Left cardiac atrium (tissue), 4 donors: ENCODE measurements at regions not wholly inside any gene's neighbourhood (a gene's known extent, or its start where the extent isn't known, plus 50 kb on each side); places are given as distances from the start of the nearest gene placed in this dataset.

ENCODE experiments used
- ATAC-seq, 2 donors: fragments of 200-7000 bp; cut with Tn5 transposase; one replicate each; pipeline ENCODE4 v1.9.1; 2020; ENCODE audit warnings: mild to moderate bottlenecking in 2 of 2, moderate library complexity in 2 of 2
- DNase-seq: peaks from one replicate; pipeline ENCODE4 v3.0.0-alpha.2; 2020
- intact Hi-C, 2 donors: fragments of 100-400 bp; cut with DNase I; formaldehyde crosslinking; loops; one replicate each; pipeline versions ENCODE4 v1.14.1 to v1.15.1; 2022 to 2023
- donor health status: DM: no; HTN: yes; CAD: no.
- donor health status: DM: no; HTN: yes; CAD: no; lungs with severe emphysema.
- donor health status: DM: yes; HTN: yes; CAD: no.
- donor health status: Dilated cardiomyopathy.

DNA sequence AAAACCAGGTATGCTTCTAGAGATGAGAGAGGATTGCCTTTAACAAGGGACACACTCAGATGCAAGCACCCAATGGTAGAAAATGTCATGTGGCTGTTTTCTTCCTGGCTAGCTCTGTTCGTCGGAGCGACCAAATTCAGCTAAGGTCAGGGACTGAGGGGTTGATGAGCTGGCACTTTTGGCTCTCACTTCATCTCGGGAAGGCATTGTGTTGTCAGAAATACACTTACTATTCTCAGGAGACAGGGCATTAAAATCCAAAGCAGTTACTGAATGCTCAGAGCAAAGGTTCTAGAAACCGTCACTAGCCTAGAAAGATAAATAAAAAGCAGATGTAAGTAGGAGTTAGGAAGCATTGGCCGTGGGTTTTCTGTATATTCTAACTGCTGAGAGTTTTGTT, 275.7 kb upstream of the SSTR1 start:
- intact Hi-C loops, result no loop called here
- ATAC-seq (no peak), DNase-seq (no peak)

DNA sequence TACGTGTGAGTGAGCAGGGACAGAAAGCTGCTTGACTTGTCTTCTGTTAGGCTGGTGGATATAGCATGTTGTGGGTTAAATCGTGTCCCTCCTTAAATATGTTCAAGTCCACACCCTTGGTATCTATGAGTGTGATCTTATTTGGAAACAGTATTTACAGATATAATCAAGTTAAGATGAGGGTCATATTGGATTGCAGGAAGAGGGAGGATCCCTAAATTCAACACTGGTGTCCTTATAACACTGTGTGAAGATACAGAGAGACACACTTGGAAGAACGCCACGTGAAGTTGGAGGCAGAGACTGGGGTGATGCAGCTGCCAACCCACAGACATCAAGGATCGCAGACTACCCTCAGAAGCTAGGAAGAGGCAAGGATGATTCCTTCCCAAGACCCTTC, 275.2 kb upstream of the SSTR1 start:
- intact Hi-C loops, result no loop called here
- ATAC-seq (no peak), DNase-seq (no peak)

DNA sequence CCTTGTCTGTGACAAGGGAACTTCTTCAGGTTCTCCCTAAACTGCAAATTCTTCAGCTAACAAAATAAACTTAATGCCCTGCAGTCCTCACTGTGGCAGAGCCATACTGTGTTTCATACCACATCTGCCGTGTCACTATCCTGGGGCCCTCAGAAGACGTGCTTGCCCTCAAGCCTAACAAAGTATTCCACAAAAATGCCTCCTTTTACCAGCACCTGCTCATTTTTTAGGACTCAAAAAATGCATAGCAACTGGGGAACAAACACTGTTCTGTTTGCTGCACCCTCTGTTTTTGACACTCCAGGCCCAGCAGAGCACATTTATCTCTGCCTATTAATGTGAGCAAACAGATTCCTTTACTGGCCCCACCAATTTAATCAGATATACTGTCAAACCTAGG, 270.7 kb upstream of the SSTR1 start:
- intact Hi-C loops, result no loop called here
- ATAC-seq (no peak), DNase-seq (no peak)

DNA sequence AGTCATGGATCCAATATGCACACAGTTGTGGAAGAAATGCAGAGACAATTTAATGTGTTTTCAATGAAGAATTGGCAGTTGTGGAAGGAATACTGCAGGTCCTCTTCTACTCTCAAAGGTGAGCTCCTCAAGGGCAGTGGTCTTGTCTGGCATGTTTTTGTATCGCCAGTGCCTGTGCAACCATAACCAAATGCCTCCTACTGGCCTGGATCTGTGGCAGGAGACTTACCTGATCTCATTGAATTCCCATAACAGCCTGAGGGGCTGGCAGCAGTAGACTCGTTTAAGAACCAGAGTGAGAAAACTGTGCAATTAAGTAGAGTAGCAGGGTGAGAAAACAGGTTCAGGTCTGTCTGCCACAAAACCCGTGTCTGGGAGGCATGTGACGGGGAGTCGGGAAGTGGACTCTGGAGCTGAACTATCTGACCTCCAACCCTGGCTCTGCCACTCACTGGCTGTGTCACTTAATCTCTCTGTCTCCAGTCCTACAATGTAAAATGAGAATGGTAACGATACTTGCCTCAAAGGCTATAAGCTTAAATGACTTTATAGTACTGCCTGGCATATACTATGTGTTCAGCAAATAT, 268.2 kb upstream of the SSTR1 start:
- intact Hi-C loops, result no loop called here
- no peak for DNase-seq

DNA sequence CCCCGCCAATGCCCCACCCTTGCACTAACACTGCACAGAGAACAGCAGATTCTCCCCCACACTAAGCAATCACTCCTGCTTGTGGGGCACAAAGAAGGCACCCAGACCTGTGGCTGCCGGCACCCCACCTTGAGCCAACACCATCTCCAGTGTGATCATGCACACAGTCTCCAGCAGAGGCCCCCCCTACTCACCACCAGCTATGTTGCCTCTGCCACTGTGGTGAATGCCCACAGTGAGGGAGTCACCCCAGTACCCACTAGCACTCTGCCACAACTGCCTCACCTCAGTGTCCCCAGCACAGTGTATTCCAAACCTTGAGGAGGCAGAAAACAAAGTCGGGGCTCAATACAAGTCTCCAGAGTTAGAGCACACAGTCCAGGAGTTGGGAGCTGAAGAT, 261.7 kb upstream of the SSTR1 start:
- intact Hi-C loops, result no loop called here
- ATAC-seq (no peak), DNase-seq (no peak)

More for the DNA sequence above, 268.2 kb upstream of the SSTR1 start:
- no peak for ATAC-seq

DNA sequence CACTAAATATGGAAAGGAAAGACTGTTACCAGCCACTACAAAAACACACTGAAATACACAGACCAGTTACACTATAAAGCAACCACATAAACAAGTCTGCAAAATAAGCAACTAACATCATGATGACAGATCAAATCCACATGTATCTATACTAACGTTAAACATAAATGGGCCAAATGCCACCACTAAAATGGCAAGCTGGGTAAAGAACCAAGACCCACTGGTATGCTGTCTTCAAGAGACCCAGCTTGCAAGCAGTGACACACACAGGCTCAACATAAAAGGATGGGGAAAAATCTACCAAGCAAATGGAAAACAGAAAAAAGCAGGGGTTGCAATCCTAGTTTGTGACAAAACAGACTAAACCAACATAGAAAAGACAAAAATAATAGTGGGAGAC, 260.9 kb upstream of the SSTR1 start:
- ATAC-seq (no peak), DNase-seq (no peak)
- intact Hi-C loops, result no loop called here

DNA sequence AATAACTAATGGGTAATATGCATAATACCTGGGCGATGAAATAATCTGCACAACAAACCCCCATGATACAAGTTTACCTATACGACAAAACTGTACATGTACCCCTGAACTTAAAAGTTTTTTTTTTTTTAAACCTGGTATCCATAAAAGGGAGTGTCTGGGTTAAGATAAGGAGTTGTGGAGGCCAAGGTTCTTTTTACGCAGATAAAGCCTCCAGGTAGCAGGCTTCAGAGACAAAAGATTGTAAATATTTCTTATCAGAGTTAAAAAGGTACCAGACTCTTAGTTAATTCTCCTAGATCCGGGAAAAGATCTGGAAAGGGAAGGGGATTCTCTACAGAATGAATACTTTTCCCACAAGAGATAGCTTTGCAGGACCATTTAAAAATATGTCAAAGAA, 259.4 kb upstream of the SSTR1 start:
- ATAC-seq (no peak), DNase-seq (no peak)
- intact Hi-C loops, result no loop called here

DNA sequence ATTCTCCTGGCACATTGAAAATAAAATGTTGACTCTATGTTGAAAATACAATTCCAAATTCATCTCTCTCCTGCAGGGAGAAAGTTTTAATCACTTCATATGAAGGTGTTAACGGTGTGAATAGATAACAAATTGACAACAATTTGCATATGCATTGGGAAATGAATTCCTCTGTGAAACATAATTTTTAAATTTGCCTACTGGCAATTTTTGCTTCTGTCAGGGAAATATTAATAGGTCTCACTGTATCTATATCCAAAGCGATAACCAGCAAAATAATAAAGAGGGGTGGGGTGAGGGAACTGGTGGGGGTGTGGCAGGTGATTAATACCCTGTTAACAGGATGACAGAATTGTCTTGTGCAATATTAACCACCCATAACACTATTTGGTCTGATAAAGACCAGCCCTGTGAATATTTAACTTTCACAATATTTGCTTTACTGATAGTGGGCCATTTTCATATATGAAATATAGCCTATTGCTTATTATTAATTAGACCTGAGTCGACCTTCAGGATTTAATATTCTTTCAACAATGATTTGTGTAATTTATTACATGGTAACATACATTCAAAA, 239.0 kb upstream of the SSTR1 start:
- ATAC-seq (no peak), DNase-seq (no peak)
- intact Hi-C loops, result no loop called here

DNA sequence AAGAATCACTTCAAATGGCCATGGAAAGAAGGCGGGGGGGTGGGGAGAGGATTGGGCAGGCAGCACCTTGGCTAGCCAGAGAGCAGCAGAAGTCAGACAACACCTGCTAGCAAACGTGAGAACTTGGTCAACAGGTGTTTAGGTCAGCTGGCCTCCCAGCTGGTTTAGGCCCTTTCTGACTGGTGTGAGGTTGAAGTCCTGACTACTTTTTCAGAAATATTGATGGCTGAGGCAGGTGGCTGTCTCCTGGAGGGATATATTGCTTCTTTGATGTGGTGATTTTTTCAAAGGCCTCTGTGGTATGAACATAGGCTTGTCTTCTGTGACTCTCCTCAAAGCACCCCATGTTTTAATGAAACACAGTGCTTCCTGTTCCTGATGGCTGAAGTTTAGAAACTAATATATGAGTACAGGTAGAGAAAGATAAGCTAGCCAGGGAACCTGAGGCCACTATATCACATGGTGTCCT, 238.2 kb upstream of the SSTR1 start:
- intact Hi-C loops, result no loop called here
- ATAC-seq (no peak), DNase-seq (no peak)

DNA sequence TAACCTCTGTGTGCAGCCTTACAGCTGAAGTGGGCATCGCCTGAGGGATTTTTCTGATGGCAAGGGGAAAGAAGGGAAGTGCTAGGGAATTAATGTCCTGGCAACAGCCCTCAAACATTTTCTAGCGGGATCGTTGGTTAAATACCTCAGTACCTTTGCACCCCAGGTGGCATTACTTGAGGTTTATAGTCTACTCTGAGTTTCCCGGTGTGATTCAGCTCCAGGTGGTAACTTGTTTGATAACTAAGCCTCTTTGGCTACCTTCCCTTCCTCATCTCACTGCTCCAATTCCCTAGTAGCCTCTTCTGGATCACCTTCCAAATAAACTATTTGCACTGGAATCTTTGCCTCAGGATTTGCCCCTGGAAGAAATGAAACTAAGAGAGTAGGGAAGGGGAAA, 237.0 kb upstream of the SSTR1 start:
- ATAC-seq (no peak), DNase-seq (no peak)
- intact Hi-C loops, result no loop called here

DNA sequence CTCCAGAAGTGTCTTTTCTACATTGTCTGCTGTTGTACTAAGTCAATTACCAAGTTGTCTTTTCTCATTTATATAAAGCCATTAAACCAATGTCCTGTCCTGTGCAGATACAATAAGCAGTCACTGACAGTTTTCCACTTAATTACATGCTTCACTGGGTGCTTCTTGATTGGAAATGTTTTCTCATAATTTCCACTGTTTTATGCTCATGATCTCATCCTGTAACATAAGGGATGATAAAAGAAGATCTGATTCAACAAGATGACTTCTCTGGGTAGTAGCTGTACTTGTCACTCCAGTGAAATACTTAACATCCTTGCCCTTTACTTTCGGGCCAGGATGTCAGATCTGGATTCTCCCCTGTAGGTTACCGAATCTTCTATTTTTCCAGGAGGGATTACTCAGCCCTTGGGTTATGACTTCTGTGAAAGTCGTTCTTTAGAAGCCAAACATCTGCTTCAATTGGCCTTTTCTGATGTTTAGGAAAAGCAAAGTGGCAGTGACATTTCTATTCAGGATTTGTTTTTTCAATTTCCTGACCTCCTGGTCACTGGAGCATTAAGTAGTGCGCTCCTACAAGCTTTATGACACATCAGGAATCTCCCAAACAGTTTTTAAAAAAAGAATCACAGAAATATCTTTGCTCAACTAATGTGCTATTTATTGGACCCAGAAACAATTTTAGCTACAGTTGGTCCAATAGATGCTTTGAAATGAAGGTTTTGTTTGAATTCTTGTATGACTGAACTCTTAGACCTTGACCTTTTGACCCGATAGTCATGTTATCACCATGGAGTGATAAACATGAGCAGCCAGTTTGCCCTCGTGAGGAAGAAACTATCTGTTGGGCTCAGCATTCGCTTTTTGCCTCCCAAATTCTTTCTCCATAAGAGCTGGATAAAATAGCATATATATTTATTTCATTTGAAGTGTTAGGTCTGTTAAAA, 234.5 kb upstream of the SSTR1 start:
- DNase-seq (no peak), ATAC-seq (no peak)
- intact Hi-C loops, result no loop called here

DNA sequence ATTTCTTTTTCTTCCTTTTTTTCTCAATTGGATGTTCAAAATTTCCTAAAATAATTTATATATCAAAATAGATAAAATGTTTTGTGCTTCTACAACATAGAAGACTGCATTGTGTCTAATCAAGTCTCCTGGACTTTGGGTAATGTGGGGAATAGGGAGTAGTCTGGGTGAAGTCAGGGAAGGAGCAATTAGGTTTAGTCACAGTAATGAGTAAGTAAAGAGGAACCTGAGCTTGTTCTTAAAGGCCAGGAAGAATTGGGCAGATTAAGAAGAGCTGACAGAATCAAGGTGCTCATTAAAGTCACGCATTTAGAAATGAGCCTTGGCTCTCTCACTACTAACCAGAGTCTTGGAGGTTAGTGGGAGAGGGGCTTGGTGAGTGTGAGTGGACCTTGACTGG, 233.3 kb upstream of the SSTR1 start:
- DNase-seq (no peak), ATAC-seq (no peak)
- intact Hi-C loops, result no loop called here

DNA sequence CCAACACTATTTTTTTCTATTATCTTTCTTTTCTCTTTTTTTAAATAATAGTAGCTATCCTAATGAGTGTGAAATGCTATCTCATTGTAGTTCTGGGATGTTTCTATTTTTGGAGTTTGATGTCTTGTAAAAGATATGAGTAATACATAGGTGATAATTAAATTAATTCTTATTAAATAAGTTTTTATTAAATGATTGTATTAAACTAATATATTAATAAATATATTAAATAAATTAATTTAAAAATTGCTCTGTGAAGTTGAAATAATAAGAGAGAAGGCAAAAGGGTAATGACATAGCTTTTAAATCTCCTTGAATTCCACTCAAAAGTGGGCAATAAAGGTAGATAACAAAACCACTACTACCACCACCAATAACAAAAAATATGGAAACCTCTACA, 230.2 kb upstream of the SSTR1 start:
- ATAC-seq, result no peak
- DNase-seq, result no peak
- intact Hi-C loops, result no loop called here

DNA sequence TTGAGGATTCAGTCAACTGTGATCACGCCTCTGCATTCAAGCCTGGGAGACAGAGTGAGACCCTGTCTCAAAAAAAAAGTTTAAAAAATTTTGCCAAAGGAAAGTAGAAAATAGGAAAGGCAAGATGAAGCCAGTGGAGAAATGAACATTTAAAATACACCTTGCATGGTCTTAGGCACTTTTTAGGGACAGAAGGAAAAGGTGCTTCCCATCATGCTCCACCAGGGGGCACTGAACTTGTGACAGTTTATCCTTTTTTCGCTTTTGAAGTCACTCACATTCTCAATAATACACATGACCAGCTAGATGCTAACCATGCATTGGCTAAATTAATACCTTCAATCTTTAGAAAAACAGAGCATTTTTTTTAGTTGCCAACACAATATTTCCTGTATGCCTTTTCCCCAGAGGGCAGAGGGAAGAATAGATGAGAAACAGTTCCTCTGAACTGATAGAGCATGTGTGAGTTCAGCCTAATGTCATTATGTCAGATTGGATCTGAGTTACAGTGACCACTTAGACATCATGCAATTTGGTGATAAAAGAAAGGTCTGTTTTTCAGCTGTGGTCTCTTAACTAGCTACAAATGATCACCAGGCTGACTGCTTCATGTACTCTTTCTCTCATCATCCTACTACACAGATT, 221.8 kb upstream of the SSTR1 start:
- ATAC-seq (no peak), DNase-seq (peak; percentile 33)
- intact Hi-C loops, result no loop called here

DNA sequence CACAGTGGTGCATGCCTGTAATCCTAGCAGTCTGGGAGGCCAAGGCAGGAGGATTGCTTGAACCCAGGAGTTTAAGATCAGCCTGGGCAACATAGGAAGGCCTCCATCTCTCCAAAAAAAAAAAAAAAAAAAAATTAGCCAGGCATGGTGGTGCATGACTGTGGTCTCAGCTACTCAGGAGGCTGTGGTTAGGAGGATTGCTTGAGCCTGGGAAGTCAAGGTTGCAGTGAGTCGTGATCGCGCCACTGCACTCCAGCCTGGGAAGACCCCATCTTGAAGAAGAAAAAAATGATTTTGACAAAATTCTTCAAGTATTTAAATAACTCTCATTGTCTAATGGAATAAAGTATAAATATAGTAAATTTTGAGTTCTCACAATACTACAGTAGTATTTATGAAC, 219.2 kb upstream of the SSTR1 start:
- DNase-seq, result no peak
- ATAC-seq, result no peak
- intact Hi-C loops, result no loop called here

DNA sequence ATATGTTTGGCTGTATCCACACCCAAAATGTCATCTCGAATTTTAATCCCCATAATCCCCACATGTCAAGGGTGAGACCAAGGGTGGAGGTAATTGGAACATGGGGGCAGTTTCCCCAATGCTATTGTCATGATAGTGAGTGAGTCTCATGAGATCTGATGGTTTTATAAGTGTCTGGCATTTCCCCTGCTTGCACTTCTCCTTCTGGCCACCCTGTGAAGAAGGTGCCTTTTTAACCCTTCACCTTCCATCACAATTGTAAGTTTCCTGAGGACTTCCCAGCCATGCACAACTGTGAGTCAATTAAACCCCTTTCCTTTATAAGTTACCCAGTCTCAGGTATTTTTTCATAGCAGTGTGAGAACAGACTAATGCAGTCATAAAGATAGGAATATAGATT, 216.7 kb upstream of the SSTR1 start:
- ATAC-seq, result no peak
- intact Hi-C loops, result no loop called here

DNA sequence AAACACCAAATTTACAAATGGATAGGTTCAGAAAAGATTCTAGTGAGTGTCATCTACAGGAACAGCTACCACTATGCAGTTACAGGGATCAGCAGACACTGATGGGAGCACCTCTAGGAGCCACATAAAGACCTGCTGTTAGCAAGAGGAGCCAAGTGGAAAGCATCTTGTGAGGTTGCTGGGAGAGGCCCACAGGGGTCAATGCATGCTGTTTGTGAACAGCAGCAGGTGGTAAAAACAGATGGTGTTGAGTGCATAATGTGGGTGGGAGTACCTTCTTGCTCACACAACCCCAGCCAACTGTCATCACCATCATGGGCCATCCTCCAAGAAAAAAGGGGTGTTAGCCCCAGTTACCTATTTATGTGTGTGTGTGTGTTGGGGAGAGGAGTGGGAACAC, 215.2 kb upstream of the SSTR1 start:
- ATAC-seq (no peak), DNase-seq (no peak)
- intact Hi-C loops, result no loop called here

More for the DNA sequence above, 216.7 kb upstream of the SSTR1 start:
- no peak for DNase-seq

DNA sequence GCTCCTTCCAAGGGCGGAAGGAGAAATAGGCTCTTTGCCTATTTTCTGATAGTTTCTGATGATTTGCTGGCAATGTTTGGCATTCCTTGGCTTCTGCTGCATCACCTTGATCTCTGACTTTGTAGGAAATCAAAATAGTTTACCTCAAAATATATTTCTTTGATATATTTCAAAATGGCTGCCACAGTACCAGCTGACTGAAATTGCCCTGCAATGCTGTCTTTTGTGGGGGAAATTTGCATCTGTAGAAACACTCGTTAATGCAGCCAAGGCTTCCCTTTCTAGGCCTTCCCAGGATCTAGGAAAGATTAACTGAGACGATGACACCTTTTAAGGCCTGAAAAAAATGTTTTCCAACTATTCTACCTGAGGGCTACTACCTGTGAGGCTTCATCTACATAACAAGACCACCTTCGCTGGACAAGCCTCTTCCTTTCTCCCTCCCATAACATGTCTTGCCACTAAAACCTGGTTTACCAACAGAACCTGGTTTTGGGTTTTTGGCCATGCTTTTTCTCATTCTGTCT, 212.8 kb upstream of the SSTR1 start:
- ATAC-seq (no peak), DNase-seq (no peak)
- intact Hi-C loops, result no loop called here

DNA sequence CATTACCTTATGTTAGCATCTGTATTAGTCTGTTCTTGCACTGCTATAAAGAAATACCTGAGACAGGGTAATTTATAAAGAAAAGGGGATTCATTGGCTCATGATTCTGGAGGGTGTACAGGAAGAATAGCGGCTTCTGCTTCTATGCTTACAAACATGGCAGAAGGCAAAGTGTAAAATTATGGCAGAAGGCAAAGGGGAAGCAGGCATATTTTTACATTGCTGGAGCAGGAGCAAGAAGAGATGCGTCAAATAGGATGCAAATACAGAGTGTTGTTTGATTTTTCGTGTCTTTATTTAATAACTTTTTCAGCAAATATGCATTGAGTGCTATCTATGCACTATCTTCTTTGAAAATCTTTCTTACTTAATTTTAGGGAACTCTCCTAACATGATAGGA, 210.7 kb upstream of the SSTR1 start:
- DNase-seq (no peak), ATAC-seq (no peak)
- intact Hi-C loops, result no loop called here

DNA sequence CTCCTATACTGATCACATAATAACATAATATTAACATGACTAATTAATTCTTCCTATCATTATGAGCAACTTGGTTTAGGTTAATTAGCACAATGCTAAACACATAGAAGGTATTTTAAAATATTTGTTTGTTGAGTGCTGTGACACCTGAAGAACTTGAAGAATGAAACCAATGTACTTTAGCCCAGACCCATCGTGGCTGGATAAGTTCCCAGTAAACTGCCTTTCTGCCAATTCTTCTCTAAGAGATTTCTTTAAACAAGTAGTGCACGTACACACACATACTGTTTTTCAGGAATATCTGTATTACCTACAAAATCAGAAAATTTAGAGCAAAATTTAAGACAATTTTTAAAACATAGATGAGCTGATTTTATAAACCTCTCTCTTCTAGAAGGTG, 207.4 kb upstream of the SSTR1 start:
- ATAC-seq, result no peak

More for the DNA sequence above, 207.4 kb upstream of the SSTR1 start:
- DNase-seq, result no peak
- intact Hi-C loops, result no loop called here
